Heart left ventricle (tissue), 13 donors: ENCODE measurements at regions not wholly inside any gene's neighbourhood (a gene's known extent, or its start where the extent isn't known, plus 50 kb on each side); places are given as distances from the start of the nearest gene placed in this dataset.

Source experiments
- CTCF ChIP-seq, 12 donors: fragments of 200-600 bp; sonication (generic) in 4 of 12; IDR thresholded peaks; one replicate each; pipeline versions ENCODE4 v1.5.0 to v1.8.0; 2018 to 2022; ENCODE audit warnings: antibody characterized with exemption in 12 of 12, mild to moderate bottlenecking in 5 of 12
- POLR2A ChIP-seq, 2 donors: fragments of 450-650 bp; IDR thresholded peaks; one replicate each; pipeline ENCODE4 v1.6.1; 2017; ENCODE audit warnings: antibody characterized with exemption in 2 of 2, mild to moderate bottlenecking in 2 of 2, moderate library complexity in 2 of 2
- donor health status: ischemic (EF 13 %, LVEDD 7.1; RV severe dilation, severe dysfunction).
- donor health status: DM: no; HTN: yes; CAD: no.
- donor health status: DM: no; HTN: no; CAD: no.
- donor health status: ischemic (EF 25% LVEDD 6.9; RV normal size, moderate dysfunction).
- donor health status: ischemic (EF 25% LVEDD 5.7; RV mildly dilated, moderate dysfunction).
- donor health status: ischemic (EF 35%, LVEDD 5.7; RV mildly dilated, moderate dysfunction).
- donor health status: nonischemic (EF 11% LVEDD 7.7; RV severe dilation, severe dysfunction).
- donor health status: DM: yes; HTN: yes; CAD: no.
- donor health status: PGD.
- donor health status: ischemic (EF 29% LVEDD 5.4; RV normal size, mild dysfunction).
- donor health status: nonischemic (EF 23%, LVEDD 6.1; RV moderate dilation, normal function).

- TF ChIP-seq CTCF (IDR thresholded peaks at IDR 0.05) (no peak), POLR2A (IDR thresholded peaks at IDR 0.05) (no peak)
Measured at GRCh38 chr4:15294832-15295231, 133.0 kb upstream of the C1QTNF7 start.
